A673 (cell line): ENCODE measurements at regions not wholly inside any gene's neighbourhood (a gene's known extent, or its start where the extent isn't known, plus 50 kb on each side); places are given as distances from the start of the nearest gene placed in this dataset.

Experiments used
- EZH2 ChIP-seq: fragments of 200-600 bp; sonication (generic); IDR thresholded peaks from 2 replicates; pipeline ENCODE4 v1.6.1; 2017; ENCODE audit warnings: borderline replicate concordance, low read depth, mild to moderate bottlenecking, mixed read lengths, antibody characterized with exemption, low read length; ENCODE audit not compliant: poor library complexity, severe bottlenecking
- TF ChIP-seq, protein P1 (sequence below): fragments of 300-800, 200-600 bp; sonication (generic); conservative IDR thresholded peaks from 2 replicates; pipeline ENCODE4 v1.5.1; 2017; ENCODE audit warnings: low read depth, mild to moderate bottlenecking, antibody characterized with exemption, low read length, moderate library complexity, mixed read lengths

DNA sequence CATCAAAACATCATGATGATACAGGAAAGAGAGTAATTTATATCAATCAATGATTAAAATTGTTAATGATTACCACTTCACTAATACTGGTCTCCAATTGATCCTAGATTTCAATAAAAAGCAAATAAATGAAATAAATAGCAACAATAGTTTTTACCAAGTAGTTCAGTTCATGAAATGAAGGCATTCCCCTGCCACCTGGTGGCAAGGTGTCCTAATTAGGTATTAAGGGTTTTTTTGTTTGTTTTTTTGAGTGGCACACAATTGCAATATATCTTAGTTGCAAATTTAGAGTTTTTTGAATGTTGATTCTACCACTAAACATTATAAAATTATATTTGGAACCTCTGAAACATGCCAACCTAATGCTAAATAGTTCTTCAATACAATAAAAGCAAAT, 157.4 kb upstream of the PDE5A start:
- TF ChIP-seq, protein P1, sequence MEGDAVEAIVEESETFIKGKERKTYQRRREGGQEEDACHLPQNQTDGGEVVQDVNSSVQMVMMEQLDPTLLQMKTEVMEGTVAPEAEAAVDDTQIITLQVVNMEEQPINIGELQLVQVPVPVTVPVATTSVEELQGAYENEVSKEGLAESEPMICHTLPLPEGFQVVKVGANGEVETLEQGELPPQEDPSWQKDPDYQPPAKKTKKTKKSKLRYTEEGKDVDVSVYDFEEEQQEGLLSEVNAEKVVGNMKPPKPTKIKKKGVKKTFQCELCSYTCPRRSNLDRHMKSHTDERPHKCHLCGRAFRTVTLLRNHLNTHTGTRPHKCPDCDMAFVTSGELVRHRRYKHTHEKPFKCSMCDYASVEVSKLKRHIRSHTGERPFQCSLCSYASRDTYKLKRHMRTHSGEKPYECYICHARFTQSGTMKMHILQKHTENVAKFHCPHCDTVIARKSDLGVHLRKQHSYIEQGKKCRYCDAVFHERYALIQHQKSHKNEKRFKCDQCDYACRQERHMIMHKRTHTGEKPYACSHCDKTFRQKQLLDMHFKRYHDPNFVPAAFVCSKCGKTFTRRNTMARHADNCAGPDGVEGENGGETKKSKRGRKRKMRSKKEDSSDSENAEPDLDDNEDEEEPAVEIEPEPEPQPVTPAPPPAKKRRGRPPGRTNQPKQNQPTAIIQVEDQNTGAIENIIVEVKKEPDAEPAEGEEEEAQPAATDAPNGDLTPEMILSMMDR, result no peak
- TF ChIP-seq EZH2, result no peak
